PC-3 (cell line): ENCODE measurements at regions not wholly inside any gene's neighbourhood (a gene's known extent, or its start where the extent isn't known, plus 50 kb on each side); places are given as distances from the start of the nearest gene placed in this dataset.

ENCODE experiments used
- ATAC-seq: fragments of 200-7000 bp; cut with Tn5 transposase; 2 replicates; pipeline ENCODE4 v1.9.1; 2020; ENCODE audit warnings: mild to moderate bottlenecking, moderate library complexity
- BruUV-seq: library from RNA; stranded (reverse); fragments of 400-500 nt; replicated peaks from 2 replicates; lab custom pipeline; 2021; lab: Mats Ljungman, UMichigan
- CTCF ChIA-PET: fragments of 300-600 bp; sonication (Branson Sonifier 250); formaldehyde crosslinking; loops from one replicate; lab custom pipeline; 2022; ENCODE audit warnings: antibody characterized with exemption; lab: Charles Lee
- POLR2A ChIA-PET: fragments of 300-600 bp; sonication (Branson Sonifier 250); formaldehyde crosslinking; loops from one replicate; lab custom pipeline; 2022; ENCODE audit warnings: antibody characterized with exemption; ENCODE audit not compliant: unreplicated experiment; lab: Charles Lee
- DNase-seq: peaks from one replicate; pipeline ENCODE4 v3.0.0-alpha.2; 2015
- H2AFZ ChIP-seq: fragments of 300-600 bp; sonication (generic); 2 replicates; pipeline ENCODE4 v1.6.0; 2016; ENCODE audit warnings: antibody characterized with exemption, low read length
- H3F3A ChIP-seq: fragments of 300-600 bp; sonication (generic); one replicate; pipeline ENCODE4 v1.6.0; 2017; ENCODE audit warnings: antibody characterized with exemption, low read length, control low read depth, mild to moderate bottlenecking; ENCODE audit not compliant: unreplicated experiment
- H3K27ac ChIP-seq: fragments of 300-600 bp; sonication (generic); 2 replicates; pipeline ENCODE4 v1.5.1; 2016; ENCODE audit warnings: mild to moderate bottlenecking, low read length
- H3K27me3 ChIP-seq: fragments of 300-600 bp; sonication (generic); 2 replicates; pipeline ENCODE4 v1.6.1; 2016; ENCODE audit warnings: low read length, mixed read lengths
- H3K36me3 ChIP-seq: fragments of 300-600 bp; sonication (generic); 2 replicates; pipeline ENCODE4 v1.6.1; 2016; ENCODE audit warnings: low read depth, mixed run types, low read length, mixed read lengths
- H3K4me1 ChIP-seq: fragments of 300-600 bp; sonication (generic); 2 replicates; pipeline ENCODE4 v1.5.1; 2016; ENCODE audit warnings: low read length; ENCODE audit not compliant: insufficient read depth
- H3K4me2 ChIP-seq: fragments of 300-600 bp; sonication (generic); 2 replicates; pipeline ENCODE4 v1.6.0; 2016; ENCODE audit warnings: low read length
- H3K4me3 ChIP-seq: fragments of 300-600 bp; sonication (generic); 2 replicates; pipeline ENCODE4 v1.5.1; 2016; ENCODE audit warnings: mild to moderate bottlenecking, low read length, mixed read lengths
- H3K79me2 ChIP-seq: fragments of 300-600 bp; sonication (generic); 2 replicates; pipeline ENCODE4 v1.6.1; 2017; ENCODE audit warnings: low read length, mixed read lengths
- H3K9ac ChIP-seq: fragments of 300-600 bp; sonication (generic); 2 replicates; pipeline ENCODE4 v1.6.0; 2016; ENCODE audit warnings: mild to moderate bottlenecking, low read length
- H3K9me2 ChIP-seq: fragments of 300-600 bp; sonication (generic); replicated peaks from 2 replicates; pipeline ENCODE4 v1.6.1; 2016; ENCODE audit warnings: mixed run types, low read length, mixed read lengths
- H3K9me3 ChIP-seq: fragments of 300-600 bp; sonication (generic); 2 replicates; pipeline ENCODE4 v1.6.1; 2016; ENCODE audit warnings: low read length, mixed read lengths
- H4K20me1 ChIP-seq: fragments of 300-600 bp; sonication (generic); 2 replicates; pipeline ENCODE4 v1.6.1; 2016; ENCODE audit warnings: low read length, mixed read lengths
- CTCF ChIP-seq: fragments of 300-600 bp; sonication (generic); conservative IDR thresholded peaks from 2 replicates; pipeline ENCODE4 v1.5.1; 2017; ENCODE audit warnings: antibody characterized with exemption, low read depth, mild to moderate bottlenecking, low read length
- EZH2 ChIP-seq: fragments of 300-600 bp; sonication (generic); IDR thresholded peaks from one replicate; pipeline ENCODE4 v1.6.1; 2017; ENCODE audit warnings: antibody characterized with exemption, mild to moderate bottlenecking, low read length; ENCODE audit not compliant: unreplicated experiment
- EZH2phosphoT487 ChIP-seq: fragments of 300-600 bp; sonication (generic); IDR thresholded peaks from 2 replicates; pipeline ENCODE4 v1.6.1; 2018; ENCODE audit warnings: mild to moderate bottlenecking, antibody characterized with exemption, low read length, borderline replicate concordance
- intact Hi-C: fragments of 100-400 bp; cut with micrococcal nuclease; formaldehyde crosslinking; loops from 2 replicates; pipeline ENCODE4 v1.9.0; 2023

GRCh38 chr3:182142928-182143327 is 431.2 kb downstream of the SOX2 start:
- no peaks in the 10 kb centered on the region for H3F3A ChIP-seq
- H3K9me2 ChIP-seq, result no peaks in the 10 kb centered on the region
- TF ChIP-seq EZH2phosphoT487 (no peak), CTCF (no peak), EZH2 (no peak)
- ChIA-PET CTCF (no interaction called here), POLR2A (no interaction called here)
- H3K9me3 ChIP-seq, result no peaks in the 10 kb centered on the region
- H3K79me2 ChIP-seq, result no peaks in the 10 kb centered on the region
- no peak overlapping the region for H3K27ac ChIP-seq
- H3K4me3 ChIP-seq, result no peak overlapping the region
- peaks cover 57% of the 10 kb centered on the region for H3K27me3 ChIP-seq
- no peaks in the 10 kb centered on the region for H3K4me1 ChIP-seq
- no peak overlapping the region for H3K4me2 ChIP-seq
- intact Hi-C loops, result no loop called here
- H3K9ac ChIP-seq, result no peak overlapping the region
- no TSS peak for BruUV-seq
- no peaks in the 10 kb centered on the region for H3K36me3 ChIP-seq
- no peaks in the 10 kb centered on the region for H4K20me1 ChIP-seq
- H2AFZ ChIP-seq, result no peak overlapping the region
- DNase-seq (no peak), ATAC-seq (no peak)

- Histone ChIP-seq H3K27me3 (peaks cover 53% of the 10 kb centered on the region), H3K4me1 (no peaks in the 10 kb centered on the region), H3K9me3 (no peaks in the 10 kb centered on the region), H3F3A (no peaks in the 10 kb centered on the region), H3K27ac (no peak overlapping the region), H2AFZ (no peak overlapping the region), H3K4me2 (no peak overlapping the region), H3K79me2 (no peaks in the 10 kb centered on the region), H3K9me2 (no peaks in the 10 kb centered on the region), H4K20me1 (no peaks in the 10 kb centered on the region), H3K4me3 (no peak overlapping the region), H3K36me3 (no peaks in the 10 kb centered on the region), H3K9ac (no peak overlapping the region)
- CTCF ChIA-PET, result no interaction called here
- intact Hi-C loops, result no loop called here
- DNase-seq, result no peak
- TF ChIP-seq EZH2 (no peak), EZH2phosphoT487 (no peak), CTCF (no peak)
- ATAC-seq, result no peak
- no TSS peak for BruUV-seq
- POLR2A ChIA-PET, result no interaction called here
Observed at GRCh38 chr3:182143903-182144302, 432.2 kb downstream of the SOX2 start.

GRCh38 chr3:182148360-182148759 is 436.6 kb downstream of the SOX2 start:
- H3K79me2 ChIP-seq, result no peaks in the 10 kb centered on the region
- no peak for ATAC-seq
- intact Hi-C loops, result no loop called here
- no peak for DNase-seq
- no peak overlapping the region for H3K4me2 ChIP-seq
- no peak for TF ChIP-seq EZH2
- no peak for TF ChIP-seq CTCF
- H3K36me3 ChIP-seq, result no peaks in the 10 kb centered on the region
- no peak overlapping the region for H2AFZ ChIP-seq
- no peak overlapping the region for H3K9ac ChIP-seq
- BruUV-seq, result no TSS peak
- ChIA-PET POLR2A (no interaction called here), CTCF (interaction anchor here (0.6 kb wide), 1 partner anchor 303 kb away, joined by 3 read pairs; no protein-coding TSS in a partner anchor)
- no peak overlapping the region for H3K4me3 ChIP-seq
- no peaks in the 10 kb centered on the region for H3F3A ChIP-seq
- peaks cover 40% of the 10 kb centered on the region for H3K27me3 ChIP-seq
- no peaks in the 10 kb centered on the region for H3K9me2 ChIP-seq
- no peaks in the 10 kb centered on the region for H4K20me1 ChIP-seq
- no peaks in the 10 kb centered on the region for H3K9me3 ChIP-seq
- H3K27ac ChIP-seq, result no peak overlapping the region
- no peaks in the 10 kb centered on the region for H3K4me1 ChIP-seq
